ENCODE measurements at regions not wholly inside any gene's neighbourhood (a gene's known extent, or its start where the extent isn't known, plus 50 kb on each side); places are given as distances from the start of the nearest gene placed in this dataset.

DNA sequence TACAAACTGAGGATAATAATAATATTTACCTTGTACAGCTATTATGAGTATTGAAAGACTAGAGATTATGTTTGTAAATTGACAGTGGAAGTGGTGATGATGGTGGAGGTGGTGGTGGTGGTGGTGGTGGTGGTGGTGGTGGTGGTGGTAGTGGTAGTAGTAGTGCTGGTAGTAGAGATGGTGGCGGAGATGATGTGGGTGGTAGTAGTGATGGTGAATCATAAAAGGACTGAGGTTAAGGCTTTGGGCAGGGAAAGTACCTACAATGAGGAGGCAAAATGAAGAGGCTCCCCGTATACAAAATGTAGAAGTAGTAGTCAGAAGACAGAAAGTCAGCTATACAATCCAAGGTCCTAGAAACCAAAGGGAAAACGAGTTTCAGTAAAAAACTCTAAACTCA is 214.1 kb downstream of the BCOR start:
- DNase-seq (ENCODE audit: low read depth in 2 of 2): no peak
- H3K4me3 ChIP-seq (replicated peaks in 1 of 2; ENCODE audit: low read depth in 2 of 2, low read length in 2 of 2): no peak overlapping the region
- TF ChIP-seq, protein P1, sequence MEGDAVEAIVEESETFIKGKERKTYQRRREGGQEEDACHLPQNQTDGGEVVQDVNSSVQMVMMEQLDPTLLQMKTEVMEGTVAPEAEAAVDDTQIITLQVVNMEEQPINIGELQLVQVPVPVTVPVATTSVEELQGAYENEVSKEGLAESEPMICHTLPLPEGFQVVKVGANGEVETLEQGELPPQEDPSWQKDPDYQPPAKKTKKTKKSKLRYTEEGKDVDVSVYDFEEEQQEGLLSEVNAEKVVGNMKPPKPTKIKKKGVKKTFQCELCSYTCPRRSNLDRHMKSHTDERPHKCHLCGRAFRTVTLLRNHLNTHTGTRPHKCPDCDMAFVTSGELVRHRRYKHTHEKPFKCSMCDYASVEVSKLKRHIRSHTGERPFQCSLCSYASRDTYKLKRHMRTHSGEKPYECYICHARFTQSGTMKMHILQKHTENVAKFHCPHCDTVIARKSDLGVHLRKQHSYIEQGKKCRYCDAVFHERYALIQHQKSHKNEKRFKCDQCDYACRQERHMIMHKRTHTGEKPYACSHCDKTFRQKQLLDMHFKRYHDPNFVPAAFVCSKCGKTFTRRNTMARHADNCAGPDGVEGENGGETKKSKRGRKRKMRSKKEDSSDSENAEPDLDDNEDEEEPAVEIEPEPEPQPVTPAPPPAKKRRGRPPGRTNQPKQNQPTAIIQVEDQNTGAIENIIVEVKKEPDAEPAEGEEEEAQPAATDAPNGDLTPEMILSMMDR (IDR thresholded peaks at IDR 0.05; ENCODE audit: low read depth, low read length): no peak

DNA sequence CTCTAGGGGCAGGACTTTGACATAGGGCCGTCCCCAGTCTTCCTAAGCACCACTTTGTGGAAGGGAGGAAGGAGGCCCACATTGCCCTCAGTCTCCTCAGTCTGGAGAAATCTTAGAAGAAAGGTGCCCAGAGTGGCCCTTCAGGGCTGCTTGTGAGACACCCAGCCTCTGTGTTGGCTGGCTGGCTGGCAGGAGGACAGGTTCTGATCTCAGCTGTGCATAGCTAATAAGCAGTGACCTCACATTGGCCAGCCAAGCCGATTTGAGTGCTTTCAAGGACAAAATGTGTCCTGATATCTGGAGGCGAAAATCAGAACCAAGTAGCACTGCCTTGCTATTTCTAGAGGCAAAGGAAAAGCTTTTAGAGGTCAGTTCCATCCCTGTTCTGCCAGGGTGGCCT is 211.5 kb downstream of the BCOR start:
- TF ChIP-seq, protein P1 (IDR thresholded peaks at IDR 0.05; ENCODE audit: low read depth, low read length): no peak
- H3K4me3 ChIP-seq (replicated peaks in 1 of 2; ENCODE audit: low read depth in 2 of 2, low read length in 2 of 2): no peak overlapping the region
- DNase-seq (ENCODE audit: low read depth in 2 of 2): no peak

DNA sequence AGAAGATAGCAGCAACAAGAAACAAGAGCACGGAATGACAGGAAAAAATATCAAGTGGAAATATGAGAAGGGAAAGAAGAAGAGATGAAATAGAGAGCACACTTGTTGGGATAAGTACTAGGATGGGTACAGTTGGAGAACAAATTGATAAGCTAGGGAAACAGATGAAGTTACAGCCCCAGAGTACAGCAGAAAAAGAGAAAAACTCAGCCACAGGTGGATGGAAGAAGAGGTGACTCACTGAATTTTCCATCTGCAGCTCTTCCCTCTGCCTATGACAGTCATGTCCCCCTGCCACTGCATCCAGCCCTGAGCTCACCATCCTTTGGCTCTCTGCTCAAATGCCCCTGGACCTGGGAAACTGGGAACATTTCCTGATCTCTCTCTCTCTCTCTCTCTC is 209.0 kb downstream of the BCOR start:
- DNase-seq (ENCODE audit: low read depth in 2 of 2): no peak
- TF ChIP-seq, protein P1 (IDR thresholded peaks at IDR 0.05; ENCODE audit: low read depth, low read length): no peak

DNA sequence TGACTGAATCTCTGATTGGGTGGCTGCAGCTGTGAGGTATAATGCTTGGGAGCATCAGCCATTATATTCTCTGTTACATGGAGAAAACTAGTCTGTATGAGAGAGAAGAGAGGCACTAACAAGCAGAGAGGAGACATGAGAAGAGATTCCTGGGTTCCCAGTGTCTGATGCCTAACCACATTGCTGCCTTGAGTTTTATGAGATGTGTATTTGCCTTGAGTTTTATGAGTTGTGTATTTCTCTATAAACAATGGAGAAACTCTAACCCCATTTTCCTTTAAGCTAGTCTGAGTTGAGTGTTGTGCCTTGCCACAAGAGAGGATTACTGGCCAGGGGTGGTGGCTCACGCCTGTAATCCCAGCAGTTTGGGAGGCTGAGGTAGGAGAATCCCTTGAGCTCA is 208.1 kb downstream of the BCOR start:
- no peak for DNase-seq (ENCODE audit: low read depth in 2 of 2)
- TF ChIP-seq, protein P1 (IDR thresholded peaks at IDR 0.05; ENCODE audit: low read depth, low read length): no peak
- H3K4me3 ChIP-seq (replicated peaks in 1 of 2; ENCODE audit: low read depth in 2 of 2, low read length in 2 of 2): no peak overlapping the region

More for the DNA sequence above, 209.0 kb downstream of the BCOR start:
- H3K4me3 ChIP-seq (replicated peaks in 1 of 2; ENCODE audit: low read depth in 2 of 2, low read length in 2 of 2): no peak overlapping the region

DNA sequence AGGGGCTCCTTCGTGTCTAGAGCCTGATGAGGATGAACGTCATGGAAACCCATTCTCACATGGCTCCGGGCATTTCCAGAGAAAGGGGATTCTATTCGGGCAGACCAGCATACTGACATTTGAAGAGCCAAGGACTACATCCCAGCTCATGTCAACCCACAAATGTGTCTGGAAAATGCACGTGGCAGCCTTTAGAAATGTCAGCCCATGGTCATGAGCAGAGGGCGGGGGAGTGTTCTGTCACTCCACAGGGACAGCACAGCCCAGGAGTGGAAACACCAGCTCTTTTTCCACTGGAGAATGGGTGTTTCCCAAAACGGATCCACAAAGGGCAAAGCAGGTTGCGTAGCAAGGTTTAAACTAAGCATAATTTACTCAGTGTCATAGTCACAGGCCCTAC is 207.0 kb downstream of the BCOR start:
- TF ChIP-seq, protein P1 (IDR thresholded peaks at IDR 0.05; ENCODE audit: low read depth, low read length): no peak
- DNase-seq (ENCODE audit: low read depth in 2 of 2): no peak
- H3K4me3 ChIP-seq (replicated peaks in 1 of 2; ENCODE audit: low read depth in 2 of 2, low read length in 2 of 2): no peak overlapping the region

DNA sequence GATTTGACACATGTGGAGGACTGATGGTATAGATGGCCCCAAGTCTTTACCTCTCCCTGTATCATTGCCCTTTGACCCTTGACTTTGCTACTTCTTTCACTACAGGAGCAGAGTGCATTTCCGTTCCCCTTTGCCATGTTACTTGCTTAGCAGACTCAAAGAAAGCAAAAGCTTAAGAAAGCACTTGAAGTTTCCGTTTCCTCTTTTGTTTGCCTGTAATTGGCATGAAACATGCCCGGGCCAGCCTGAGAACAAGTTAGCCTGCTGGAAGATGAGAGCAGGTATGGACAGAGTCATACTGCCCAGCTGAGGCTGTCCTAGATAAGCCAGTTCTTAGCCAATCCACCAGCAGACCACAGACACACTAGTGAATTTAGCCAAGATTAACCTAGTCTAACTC is 206.0 kb downstream of the BCOR start:
- no peak for DNase-seq (ENCODE audit: low read depth in 2 of 2)
- H3K4me3 ChIP-seq (replicated peaks in 1 of 2; ENCODE audit: low read depth in 2 of 2, low read length in 2 of 2): no peak overlapping the region
- TF ChIP-seq, protein P1 (IDR thresholded peaks at IDR 0.05; ENCODE audit: low read depth, low read length): no peak

All from cardiac fibroblast (primary cell).